Fibroblast of gingiva (primary cell): ENCODE measurements at regions not wholly inside any gene's neighbourhood (a gene's known extent, or its start where the extent isn't known, plus 50 kb on each side); places are given as distances from the start of the nearest gene placed in this dataset.
"Not testable (repeated sequence)": the region's sequence is repeated elsewhere in the genome, so short reads cannot be mapped to it uniquely, and the experiment has no call there.

Experiments
- DNase-seq: peaks from one replicate; pipeline ENCODE4 v3.0.0-alpha.2; 2011; ENCODE audit warnings: low read depth

GRCh38 chr10:4440260-4440659, 385.7 kb upstream of the AKR1E2 start:
- no peak for DNase-seq

GRCh38 chr10:4437791-4438190, 388.2 kb upstream of the AKR1E2 start:
- no peak for DNase-seq

- DNase-seq: no peak
Measured at GRCh38 chr10:4437061-4437460, 388.9 kb upstream of the AKR1E2 start.

DNA sequence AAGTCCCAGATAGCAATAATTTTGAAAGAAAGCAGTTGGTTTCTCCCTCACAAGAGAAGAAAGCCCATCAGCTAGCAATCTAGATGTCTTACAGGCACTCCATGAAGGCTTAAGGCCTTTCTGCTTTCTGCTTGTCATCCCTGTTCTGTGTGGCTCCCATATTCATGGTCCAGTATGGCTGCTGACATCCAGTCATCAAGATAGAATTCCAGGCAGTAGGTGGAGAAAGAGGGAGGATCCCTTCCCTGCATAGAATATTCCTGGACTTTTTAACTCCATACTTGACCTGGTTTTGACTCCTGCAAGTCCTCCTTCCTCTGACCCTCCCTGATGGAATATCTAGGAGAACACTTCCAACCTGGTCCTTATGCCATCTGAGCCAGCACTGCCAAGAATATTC, 389.9 kb upstream of the AKR1E2 start:
- no peak for DNase-seq

GRCh38 chr10:4434516-4435071, 391.4 kb upstream of the AKR1E2 start:
- peak; percentile 26 for DNase-seq

DNA sequence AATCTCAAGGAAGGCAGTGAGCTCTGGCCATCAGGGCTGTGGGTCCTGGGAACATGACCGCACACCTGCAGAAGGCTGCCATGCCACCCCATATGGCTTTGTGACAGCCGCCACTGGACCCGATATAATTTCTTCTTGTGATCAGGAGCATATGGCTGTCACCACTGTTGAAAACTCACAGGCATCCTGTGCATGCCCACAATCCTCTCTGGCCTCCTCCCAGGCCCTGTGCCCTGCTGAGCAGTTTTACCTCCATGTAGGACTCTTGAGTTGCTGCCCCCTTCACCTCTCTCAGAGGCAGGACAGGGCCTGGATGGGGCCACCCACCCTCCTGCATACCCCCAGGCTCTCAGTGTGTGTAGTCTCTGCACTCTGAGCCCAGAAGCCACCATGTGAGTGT, 391.9 kb upstream of the AKR1E2 start:
- DNase-seq: no peak

- DNase-seq: peak; percentile 17
Measured at GRCh38 chr10:4431114-4431863, 394.7 kb upstream of the AKR1E2 start.

DNA sequence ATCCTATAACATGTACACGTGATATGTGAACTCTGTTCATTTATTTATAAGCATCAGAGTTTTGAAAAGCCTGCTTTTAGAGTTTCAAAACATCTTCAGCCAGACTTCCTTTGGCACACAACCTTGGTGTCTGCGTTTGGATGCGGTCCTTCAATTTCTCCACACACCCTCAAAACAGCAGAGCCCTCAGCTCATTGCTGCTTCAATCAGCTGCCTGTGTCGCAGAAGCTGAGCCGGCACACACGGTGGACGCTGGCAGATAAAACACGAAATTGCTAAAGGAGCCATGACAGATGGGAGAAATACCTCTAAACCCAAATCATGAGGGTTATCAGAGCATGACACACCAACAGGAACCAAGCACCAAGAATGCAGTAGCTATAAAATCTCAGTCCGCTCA, 396.4 kb upstream of the AKR1E2 start:
- DNase-seq: peak; percentile 61

DNA sequence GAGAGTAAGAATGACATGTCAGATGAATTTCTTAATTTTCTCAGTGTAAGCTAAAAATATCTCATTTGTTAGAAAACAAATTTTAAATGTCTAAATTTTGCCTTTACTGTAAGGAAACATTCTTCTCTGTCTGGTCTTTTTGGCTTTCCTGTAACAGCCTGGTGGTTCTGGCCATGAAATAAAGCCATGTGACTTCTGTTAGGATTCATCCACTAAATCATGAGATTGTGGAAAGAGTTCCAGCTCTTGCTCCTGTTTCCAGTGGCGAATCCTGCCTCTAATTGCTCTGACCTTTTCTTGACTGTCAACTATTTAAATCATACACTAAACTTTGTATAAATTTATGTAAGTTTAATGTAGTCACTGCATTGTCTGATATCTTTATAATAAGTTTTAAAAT, 398.5 kb upstream of the AKR1E2 start:
- peak; percentile 57 for DNase-seq

- peak; percentile 77 for DNase-seq
Measured at GRCh38 chr10:4426866-4427265, 399.1 kb upstream of the AKR1E2 start.

DNA sequence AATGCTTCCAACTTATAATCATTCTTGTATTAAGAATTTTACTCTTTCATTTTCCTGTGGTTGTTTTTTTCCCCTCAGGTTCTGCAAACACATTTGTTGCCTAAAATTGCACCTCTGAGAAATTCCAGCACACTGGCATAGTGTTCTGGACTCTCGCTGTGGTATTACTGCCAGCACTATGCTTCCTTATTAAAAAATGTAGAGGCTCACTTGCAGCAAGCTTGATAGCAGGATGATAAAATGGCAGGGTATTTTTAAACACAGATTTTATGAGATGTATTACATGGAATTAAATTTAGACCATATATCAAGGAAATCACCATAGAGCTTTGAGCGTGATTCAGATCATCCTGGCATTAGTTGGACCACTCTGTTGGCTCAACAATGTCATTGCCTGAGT, 416.7 kb upstream of the AKR1E2 start:
- no peak for DNase-seq

- peak; percentile 44 for DNase-seq
Measured at GRCh38 chr10:4407783-4408182, 418.2 kb upstream of the AKR1E2 start.

DNA sequence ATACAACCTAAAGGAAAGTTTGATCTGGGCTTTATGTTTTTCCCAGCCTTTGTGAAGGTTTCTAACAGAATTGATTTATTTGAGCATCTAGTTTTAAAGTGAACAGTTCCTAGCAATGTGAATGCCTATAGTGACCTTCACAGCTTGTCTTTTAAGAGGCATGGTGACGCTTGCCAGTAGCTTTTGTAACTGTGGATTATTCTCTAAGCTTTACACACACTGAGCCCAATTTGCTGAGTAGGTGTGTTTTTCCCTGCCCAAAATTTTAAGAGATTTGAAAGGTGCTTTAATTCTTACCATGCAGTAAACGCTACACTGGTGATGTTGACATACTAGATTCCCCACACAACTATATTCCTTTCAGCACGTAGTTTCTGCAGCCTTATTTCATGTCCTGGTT, 420.2 kb upstream of the AKR1E2 start:
- DNase-seq: no peak

- DNase-seq: no peak
Measured at GRCh38 chr10:4403638-4404252, 422.3 kb upstream of the AKR1E2 start.

DNA sequence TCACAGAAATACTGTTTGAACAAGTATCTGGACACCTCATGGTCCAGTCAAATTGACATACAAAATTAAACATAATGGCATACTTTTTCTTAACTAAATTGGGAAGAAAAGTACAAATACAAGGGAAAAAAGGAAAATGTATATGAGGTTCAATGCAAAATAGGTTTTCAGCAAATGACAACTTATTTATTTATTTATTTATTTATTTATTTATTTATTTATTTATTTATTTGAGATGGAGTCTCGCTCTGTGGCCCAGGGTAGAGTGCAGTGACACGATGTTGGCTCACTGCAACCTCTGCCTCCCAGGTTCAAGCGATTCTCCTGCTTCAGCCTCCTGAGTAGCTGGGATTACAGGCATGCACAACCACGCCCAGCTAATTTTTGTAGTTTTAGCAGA, 424.9 kb upstream of the AKR1E2 start:
- DNase-seq: not testable (repeated sequence)

DNA sequence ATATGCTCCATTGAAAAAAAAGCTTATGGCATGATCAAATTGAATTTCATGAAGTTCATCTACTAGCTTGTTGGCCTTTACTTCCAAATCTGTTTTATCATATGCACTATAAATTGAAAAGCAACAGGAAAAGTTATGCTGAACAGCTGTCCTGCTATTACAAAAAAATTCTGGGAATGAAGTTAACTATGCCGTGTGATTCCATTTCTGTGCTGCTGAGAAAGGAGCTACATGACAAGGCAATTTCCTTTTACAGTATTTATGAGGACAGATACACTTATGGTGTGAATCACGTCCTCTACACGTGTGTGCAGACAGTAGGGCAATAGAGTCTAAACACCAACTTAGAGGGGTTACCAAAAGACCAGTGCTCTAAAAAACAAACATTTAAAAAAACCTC, 426.5 kb upstream of the AKR1E2 start:
- peak; percentile 24 for DNase-seq

GRCh38 chr10:4398602-4399001, 427.4 kb upstream of the AKR1E2 start:
- no peak for DNase-seq

- no peak for DNase-seq
Measured at GRCh38 chr10:4397337-4397736, 428.7 kb upstream of the AKR1E2 start.

GRCh38 chr10:4396401-4397283, 429.4 kb upstream of the AKR1E2 start:
- DNase-seq: no peak

- no peak for DNase-seq
Measured at GRCh38 chr10:4395731-4396130, 430.3 kb upstream of the AKR1E2 start.

DNA sequence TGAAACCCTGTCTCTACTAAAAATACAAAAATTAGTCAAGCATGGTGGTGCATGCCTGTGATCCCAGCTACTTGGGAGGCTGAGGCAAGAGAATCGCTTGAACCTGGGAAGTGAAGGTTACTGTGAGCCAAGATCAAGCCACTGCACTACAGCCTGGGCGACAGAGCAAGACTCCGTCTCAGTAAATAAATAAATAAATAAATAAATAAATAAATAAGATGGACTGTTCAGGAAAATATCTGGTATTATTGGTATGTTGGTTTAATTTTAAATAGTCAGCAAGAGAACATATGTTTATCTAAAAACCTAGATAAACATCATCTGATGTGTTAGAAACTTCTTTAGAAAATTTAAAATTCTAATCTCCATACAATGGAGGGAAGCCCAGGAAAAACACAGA, 431.6 kb upstream of the AKR1E2 start:
- not testable (repeated sequence) for DNase-seq

- no peak for DNase-seq
Measured at GRCh38 chr10:4391683-4392082, 434.3 kb upstream of the AKR1E2 start.

DNA sequence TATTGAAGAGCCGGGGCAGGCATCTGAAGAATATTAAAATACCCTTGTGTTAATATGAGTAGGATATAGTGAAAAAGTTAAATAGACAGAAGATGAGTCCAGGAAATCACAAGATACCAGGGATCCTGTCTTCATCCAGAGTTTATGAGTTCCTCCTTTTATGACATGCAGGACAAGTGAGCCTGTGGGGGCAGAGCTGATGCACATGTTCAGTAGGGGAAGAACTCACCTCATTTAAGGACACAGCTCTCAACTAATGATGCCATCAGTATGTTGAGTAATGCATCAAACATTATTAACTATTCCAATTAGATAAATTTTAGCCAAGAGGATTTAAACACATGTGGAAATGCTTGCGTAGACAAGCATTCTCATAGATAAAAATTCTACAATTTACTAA, 435.8 kb upstream of the AKR1E2 start:
- no peak for DNase-seq
